NOMO-1 (cell line): ENCODE measurements at regions not wholly inside any gene's neighbourhood (a gene's known extent, or its start where the extent isn't known, plus 50 kb on each side); places are given as distances from the start of the nearest gene placed in this dataset.

ENCODE experiments used
- DNase-seq, 2 experiments: peaks; one replicate each; lab custom pipeline; 2025; ENCODE audit not compliant: unreplicated experiment in 2 of 2; lab: John Stamatoyannopoulos, UW

DNA sequence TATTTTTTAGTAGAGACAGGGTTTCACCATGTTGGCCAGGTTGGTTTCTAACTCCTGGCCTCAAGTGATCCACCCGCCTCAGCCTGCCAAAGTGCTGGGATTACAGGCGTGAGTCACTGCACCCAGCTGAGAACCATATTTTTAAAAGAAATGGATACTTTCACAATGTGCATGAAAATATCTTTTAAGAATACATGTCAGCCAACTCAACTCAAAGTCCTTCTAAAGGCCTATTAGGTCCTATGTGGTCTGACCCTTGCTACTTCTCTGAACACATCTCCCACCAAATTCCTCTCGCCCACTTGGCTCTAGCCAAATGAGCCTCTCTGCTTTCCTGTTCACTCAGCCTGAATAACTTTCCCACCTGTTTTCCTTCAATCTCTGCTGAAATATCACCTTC is 119.6 kb downstream of the MTX2 start:
- DNase-seq = no peak

DNA sequence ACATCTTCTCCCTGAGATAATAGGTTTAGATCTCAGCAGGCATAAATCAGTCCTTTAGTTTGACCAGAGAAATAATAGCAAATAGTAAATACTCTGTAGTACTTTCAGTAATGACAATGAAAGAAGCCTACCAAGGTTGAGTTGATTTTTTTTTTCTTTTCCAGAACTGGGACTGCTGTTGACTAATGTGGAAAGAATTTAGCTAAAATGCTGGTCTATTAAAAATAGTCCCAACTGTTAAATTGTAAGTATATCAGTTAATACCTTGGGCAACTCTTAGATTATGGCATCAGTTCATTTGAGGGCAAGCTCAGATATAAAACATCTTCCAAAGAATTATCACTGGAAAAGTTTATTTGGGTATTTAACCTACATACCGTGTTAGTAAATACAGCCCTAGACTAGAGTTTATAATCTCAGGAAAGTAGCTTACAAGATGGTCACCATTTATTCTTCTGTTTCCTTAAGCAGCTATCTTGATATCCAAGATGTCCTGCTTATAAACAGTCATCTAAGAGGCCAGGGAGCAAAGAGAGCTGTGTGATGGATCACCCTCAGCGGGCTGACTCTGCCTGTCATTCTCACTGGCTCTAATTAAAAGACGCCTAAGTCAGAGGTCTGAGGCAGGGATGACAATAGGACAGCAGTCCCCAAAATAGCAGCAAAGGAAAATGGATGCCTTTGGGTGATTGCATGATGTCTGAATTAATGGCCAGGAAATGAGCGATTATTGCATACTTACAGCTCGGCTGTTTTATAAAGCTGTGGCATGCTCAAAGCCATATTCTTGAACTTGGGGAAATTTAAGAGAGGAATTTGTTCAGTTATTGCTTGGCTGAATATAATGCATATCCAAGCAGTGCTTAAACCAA is 121.3 kb downstream of the MTX2 start:
- DNase-seq = no peak

DNA sequence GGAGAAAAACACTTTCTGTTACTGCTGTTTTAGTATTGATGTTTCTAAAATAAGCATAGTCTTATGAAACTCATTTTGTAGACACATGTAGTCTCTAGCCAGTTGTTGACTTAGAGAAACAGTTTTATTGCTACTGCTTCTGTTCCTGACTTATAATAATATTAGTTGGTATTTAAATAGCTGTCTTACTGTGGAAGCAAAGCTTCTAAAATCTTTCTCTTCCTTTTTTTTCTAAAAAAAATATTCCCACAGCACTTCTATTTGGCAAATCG is 121.8 kb downstream of the MTX2 start:
- no peak for DNase-seq

DNA sequence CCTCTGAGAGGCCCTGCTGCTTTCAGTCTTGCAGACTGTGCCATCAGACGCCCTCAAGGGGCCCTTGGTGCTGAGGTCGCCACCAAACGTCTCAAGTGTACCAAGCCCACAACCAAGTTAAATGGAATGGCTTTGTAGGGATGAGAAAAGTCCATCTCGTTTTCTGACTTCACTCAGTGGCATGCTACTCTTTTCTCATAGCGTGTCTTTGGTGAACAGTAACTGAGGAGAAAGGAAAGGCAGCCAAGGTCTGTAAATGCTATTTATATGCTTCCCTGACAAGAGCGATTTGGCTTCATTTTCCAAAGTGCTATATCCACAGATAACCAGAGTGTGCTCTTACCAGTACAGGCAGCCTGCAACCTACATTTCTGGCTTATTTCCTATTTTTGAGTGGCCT is 123.0 kb downstream of the MTX2 start:
- no peak for DNase-seq

DNA sequence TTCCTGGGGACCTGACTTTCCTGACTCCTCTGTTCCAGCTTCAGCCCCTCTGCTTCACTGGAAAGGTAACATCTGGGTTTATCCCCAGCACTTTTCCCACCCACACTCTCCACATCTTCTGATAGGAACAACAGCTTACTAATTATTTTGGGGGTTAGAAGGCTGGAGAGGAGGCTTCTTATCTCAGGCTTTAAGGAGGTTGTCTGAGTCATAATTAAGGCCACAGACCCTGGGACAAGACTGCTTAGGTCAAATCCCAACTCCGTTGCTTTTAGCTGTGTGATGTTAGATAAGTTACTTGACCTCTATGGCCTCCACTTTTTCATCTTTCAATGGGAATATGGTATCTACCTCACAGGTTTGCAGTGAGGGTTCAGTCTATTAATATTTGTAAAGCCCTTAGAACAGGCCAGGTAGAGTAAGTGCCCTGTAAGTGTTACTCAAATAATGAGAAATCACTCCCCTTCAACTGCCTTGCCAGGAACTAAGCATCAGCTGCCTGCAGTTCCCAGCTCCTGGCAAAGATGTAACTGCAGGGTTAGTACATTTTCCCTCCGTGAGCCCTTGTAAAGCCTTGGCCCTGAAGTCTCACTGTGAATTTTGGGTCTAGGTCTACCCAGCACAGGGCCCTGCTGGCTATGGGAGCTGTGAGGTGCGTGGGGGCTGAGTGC is 123.6 kb downstream of the MTX2 start:
- DNase-seq = no peak

DNA sequence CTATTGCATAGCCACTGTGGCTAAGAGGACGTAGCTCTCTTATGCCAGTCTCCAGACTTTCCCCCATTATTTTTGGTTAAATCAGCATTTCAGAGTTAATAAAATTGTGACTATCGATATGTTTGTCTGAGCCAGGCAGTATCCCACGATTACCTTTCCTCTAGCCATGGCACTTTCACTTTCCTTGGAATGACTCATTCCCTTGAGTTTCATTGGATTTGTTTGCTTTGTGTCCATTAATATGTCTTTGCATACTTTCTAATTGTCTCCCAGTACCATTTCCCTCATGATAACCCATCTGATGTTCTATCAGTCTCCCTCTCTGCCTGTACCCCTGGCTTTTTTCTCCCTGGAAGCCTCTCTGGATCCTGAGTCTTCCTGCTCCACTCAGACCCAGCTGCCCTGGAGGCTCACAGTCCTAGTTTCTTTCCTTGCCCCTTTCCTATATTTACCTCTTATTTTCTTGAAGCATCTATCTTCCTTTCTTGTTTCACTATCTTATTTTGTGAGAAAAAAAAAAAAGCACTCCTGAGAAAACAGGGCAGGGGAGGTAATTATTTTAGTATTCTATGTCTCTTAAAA is 126.1 kb downstream of the MTX2 start:
- DNase-seq = no peak

DNA sequence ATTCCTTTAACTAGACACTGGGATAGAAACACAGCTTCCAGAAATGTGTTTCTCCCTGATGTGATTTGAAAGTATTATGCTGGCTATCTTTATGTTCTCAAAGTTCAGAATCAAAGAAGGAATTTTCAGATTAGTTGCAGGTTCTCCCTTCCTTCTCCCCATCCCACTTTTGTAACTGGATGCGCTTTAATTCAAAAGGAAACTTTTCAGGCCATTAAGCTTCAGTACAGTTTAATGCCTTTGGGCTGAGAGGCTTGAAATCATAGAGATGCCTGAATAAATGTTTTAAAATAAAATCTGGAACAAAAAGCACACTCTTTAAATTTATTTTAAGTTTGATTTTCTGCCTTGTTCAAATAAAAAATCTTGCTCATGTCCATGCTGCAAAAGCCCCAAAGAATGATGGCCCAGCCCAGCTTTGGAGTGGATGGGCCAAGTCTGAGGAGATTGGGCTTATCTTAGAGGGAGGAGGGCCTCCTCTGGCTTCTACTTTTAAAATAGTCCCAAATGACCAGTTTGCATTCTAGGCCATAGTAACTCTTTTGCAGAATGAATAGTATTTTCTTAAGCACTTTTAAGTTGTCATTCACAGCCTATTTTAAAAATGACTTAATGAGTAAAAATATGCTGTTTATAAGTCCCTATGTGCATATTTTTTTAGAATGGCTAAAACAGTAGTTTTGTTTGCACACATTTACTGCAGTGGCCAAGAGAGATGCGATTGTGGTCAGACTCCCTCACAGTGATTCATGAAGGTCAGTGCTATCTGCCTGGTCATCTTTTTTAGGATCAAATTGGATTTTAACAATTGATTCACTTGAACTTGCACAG is 129.2 kb downstream of the MTX2 start:
- DNase-seq = no peak

DNA sequence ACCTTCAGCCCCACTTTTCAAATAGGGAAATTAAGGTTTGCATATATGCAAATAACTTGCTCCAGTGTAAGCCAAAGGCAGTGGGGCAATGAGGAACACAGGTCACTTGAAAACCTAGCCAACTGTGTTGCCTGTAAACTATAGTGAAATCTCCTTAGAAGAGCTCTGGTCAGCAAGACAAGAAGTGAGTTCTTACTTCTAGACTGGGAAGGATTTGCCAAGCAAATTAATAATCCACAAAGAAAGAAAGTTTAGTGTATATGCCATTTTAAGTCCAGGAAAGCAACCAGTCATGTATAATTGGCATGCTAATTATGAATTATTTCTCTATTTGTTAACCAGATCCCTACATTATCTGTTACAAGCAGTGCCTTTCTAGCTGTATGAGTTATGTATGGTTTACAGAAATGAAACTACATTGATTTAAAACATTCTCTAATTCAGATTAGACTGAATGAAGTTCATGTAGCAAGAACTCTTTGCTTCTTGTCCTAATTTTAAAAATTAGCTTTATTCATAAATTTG is 129.9 kb downstream of the MTX2 start:
- no peak for DNase-seq

DNA sequence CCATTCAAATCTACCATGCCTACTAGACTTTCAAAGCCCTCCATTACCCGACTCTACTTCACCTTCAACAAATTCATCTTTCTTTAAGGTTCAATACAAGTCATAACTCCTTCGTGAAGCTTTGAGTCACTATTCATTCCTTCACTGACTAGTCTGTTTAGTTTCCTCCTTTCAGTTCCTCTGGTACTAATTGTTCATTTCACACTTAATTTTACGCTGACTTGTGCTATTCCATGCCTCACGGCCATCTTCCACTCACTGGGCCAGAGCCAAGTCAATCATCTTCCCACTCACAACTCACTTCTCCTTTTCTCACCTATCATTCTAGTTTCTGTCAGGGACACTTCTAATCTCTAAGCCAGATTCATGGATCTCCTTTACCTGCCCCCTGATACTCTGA is 136.2 kb downstream of the MTX2 start:
- no peak for DNase-seq

DNA sequence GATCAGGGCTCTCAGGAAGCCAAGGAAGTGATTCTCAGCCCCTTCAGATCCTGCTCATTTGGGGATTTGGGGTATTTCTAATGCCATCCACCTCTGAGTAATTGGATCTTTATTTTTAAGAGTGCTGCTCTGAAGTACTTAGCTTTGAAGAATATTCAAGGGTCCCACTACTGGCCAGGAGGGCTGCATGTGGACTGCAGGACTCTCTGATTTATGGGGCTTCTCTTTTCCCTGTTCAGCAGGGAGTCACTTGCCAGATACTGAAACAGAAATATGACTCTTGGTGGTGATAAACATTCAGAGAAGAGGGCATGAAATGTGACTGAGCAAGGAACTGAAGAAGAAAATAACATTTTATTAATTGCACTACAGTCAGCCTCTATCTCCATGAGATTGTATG is 138.5 kb downstream of the MTX2 start:
- DNase-seq = no peak

DNA sequence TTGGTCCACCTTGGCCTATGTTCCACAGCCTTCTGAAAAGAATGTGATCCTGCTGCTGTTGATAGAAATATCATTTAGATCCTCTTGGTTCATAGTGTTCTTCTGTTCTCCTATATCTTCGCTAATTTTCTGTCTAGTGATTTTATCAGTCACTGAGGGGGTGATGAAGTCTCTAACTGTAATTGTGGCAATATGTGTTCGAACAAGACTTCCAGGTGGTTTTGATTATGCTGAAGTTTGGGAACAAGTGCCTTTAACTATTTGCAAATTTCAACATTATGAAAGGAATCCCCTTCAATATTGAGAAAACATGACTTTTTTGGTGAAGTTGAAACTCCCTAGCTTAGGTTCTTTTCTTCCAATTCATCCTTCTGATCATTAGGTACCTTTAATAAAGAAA is 140.4 kb downstream of the MTX2 start:
- no peak for DNase-seq

DNA sequence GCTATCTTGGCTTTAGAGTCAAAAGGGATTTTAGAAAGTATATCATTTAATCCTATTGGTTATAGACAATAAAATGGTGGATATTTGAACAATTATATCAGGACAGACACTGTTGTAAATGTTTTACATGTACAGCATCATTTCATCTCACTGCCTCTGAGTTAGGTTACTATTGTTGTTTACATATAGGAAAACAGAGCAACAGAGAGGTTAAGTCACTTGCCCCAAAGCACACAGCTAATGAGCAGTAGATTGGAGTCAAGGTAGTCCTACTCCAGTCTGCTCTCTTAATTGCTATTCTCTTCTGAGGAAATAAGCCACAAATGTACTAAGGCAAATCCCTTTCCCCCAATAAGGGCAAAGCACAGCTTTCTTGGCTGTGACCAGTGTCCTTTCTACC is 142.9 kb downstream of the MTX2 start:
- DNase-seq = no peak

DNA sequence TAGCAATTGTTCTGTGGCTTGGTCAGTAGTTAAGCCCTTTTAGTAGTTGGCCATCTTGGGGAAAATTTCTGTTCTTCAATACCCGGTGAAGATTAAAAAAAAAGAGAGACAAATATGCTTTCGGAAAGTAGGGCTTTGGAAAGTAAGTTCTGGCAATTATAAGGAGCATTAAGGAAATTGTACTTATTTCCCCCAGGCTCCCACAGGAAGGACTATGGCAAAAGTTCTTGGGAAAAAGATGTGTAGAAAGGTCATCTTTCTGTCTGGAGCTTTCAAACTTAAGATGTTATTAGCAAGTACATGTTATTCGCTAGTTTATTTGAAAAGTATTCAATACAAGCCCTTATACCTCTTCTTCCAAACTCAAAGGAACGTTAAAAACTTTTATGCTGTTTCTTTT is 144.5 kb downstream of the MTX2 start:
- no peak for DNase-seq

DNA sequence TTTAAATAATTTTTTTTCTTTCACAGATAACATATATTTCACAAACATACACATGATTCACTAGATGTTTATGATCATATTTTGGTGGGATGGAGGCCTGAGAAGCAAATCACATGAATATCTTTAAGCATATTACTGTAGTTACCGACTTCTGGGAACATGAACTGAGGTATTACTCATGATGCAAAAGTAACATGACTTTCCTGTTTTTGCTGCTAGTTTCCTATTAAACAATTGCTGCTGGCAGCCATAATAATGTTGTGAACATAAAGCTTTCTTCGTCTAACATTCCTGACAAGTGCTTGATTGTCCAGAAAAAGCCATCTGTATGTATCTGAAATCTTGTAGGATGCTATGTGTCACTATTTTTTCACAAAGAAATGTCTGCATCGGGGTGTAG is 145.4 kb downstream of the MTX2 start:
- no peak for DNase-seq

DNA sequence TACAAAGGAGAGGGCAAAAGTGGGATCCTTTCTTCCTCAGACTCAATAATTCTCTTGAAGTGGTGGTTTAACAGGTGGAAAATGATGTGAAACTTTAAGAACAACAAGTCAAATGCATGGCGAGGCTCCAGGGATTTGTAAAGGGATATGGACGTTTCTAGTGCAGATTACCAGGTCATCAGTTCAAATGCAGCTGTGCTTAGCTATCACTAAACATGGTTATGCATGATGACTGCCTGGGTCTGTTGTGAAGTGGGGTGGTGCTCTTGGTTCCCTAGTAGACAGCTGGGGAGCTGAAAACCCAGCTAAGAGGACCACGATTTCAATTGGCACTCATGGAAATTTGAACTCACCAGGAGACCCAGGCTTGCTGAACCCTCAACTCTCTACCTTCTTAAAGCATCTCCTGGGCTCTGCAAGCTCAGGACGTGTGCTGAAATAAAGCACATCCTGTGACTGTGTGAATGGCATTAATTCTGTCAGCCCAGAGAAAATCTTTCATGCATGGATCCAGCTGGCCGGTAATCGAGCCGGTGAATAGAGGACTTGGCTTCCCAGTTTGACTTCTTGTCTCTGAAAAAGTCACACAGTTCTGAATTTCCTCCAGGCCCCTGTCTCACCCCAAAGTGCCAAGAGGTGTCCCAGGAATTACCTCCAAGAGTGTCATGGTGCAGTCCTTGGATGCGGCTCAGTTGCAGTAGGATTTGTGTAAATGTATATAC is 146.1 kb downstream of the MTX2 start:
- DNase-seq = no peak

DNA sequence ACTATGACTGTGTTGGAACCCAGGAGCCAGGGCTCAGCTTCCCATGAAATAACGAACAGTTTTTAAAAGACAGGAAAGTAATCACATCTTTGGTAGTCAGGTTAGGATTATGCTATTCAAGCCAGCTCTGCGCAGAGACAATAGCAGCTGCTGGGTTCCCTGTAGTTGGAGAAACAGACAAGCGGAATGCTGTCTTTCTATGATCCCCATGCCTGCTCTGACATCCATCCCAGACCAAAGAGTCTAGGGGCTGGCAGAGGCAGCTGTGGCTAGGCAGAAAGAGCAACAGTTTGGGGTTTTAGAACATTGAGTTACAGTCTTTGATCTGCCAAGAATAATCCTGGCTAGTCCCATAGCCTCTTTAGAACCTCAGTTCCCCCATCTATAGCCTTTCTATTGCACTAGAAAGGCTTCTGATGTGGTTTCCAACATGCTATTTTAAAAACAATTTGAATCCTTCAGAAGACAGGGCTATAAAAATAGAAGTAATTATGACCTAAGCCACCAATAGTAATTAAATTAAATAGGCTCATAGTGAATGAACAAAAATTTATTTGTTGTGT is 146.8 kb downstream of the MTX2 start:
- DNase-seq = no peak

DNA sequence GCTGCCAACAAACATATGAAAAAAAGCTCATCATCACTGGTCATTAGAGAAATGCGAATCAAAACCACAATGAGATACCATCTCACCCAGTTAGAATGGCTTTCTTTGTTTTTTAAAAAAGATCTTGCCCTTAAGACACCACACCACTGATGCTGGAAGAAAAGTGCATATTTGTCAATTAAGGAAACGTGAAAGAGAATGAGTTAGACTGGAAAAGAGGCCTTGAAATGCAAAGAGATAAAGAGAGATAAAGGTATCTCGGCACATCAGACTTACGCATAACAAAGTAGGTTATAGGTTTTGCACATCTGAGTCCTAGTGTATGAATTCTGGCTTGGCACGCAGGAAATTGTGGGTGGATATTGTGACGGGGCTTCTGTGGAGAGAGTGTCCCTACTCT is 149.5 kb downstream of the MTX2 start:
- no peak for DNase-seq

DNA sequence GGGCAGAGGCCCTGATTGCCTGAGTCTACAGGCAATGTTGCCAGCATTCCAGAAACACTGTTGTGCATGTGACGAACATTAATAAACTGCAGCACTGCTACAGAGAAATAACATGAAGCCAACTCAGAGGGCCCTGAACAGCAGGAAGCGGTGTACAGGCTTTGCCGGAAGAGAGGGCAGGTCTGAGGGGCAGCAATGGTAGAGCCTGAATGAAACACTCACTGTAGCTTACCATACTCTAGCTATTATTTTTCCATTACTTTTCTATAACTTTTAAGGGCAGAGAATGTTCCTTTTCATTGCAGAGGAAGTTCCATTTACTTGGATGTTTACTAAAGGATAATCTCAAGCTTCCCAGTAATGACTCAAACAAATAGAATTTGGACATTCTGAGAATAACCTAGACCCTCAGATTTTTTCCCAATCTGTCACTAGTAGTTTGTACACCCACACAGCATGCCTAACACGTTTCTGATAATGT is 150.4 kb downstream of the MTX2 start:
- DNase-seq = no peak

DNA sequence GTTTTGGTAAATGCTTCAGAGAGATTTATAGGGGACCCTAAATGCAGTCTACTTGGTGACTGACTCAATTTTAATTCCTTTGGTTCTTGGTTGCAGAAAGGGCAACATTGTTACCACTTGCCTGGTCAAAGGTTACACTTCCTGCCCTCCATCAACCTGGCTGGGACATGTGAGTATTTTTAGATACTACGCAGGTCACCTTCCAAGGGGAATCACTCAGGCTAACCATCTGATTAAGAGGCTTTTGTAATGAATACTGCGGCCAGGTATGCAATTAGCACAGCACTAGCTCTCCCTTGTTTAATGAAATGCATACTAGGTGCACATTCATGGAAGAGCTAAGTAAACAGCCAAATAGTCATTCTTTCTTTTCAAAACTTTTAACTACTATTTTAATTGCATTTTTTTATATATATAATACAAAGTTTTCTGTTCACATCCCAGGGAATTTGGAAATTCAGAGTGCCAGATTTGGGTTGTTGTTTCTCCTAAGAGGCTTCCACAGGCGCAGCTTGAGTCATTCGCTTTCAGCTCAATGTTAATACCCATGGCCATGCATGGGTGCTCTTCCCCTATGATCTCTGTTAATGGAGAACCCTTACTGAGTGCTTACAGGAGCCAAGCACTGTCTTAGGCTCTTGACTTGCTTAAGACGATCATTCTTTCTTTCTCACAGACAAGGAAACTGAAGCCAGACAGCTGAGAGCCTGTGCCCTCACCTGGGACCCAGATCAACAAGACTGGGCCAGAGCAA is 152.2 kb downstream of the MTX2 start:
- DNase-seq = no peak
